WTC11 (cell line): ENCODE measurements at regions not wholly inside any gene's neighbourhood (a gene's known extent, or its start where the extent isn't known, plus 50 kb on each side); places are given as distances from the start of the nearest gene placed in this dataset.

Experiments
- CREB1 ChIP-seq: sonication (generic); formaldehyde crosslinking; IDR thresholded peaks from 2 replicates; pipeline ENCODE4 v1.8.0; 2023; ENCODE audit warnings: mild to moderate bottlenecking, missing genetic modification reagents
- JUN ChIP-seq: sonication (generic); formaldehyde crosslinking; IDR thresholded peaks from 2 replicates; pipeline ENCODE4 v1.8.0; 2023; ENCODE audit warnings: mild to moderate bottlenecking, missing genetic modification reagents
- PRRX2 ChIP-seq: fragments of 250-450 bp; sonication (Bioruptor Pico); IDR thresholded peaks from 2 replicates; pipeline ENCODE4 v1.8.0; 2021; ENCODE audit warnings: mild to moderate bottlenecking
- SMAD3 ChIP-seq: sonication (generic); formaldehyde crosslinking; IDR thresholded peaks from 2 replicates; pipeline ENCODE4 v1.8.0; 2022; ENCODE audit warnings: missing genetic modification reagents, mild to moderate bottlenecking, borderline replicate concordance
- ZBTB21 ChIP-seq: sonication (generic); formaldehyde crosslinking; IDR thresholded peaks from 2 replicates; pipeline ENCODE4 v1.8.1; 2023; ENCODE audit warnings: mild to moderate bottlenecking, missing genetic modification reagents, borderline replicate concordance
- ZNF396 ChIP-seq: fragments of 250-450 bp; sonication (Bioruptor Pico); IDR thresholded peaks from 2 replicates; pipeline ENCODE4 v1.8.0; 2021; ENCODE audit warnings: mild to moderate bottlenecking, moderate library complexity, borderline replicate concordance
- TF ChIP-seq, protein P1 (sequence below): fragments of 200-600 bp; IDR thresholded peaks from 2 replicates; pipeline ENCODE4 v1.8.0; 2022; ENCODE audit warnings: antibody characterized with exemption
- TF ChIP-seq, protein P2 (sequence below): sonication (generic); formaldehyde crosslinking; IDR thresholded peaks from 2 replicates; pipeline ENCODE4 v1.8.1; 2023; ENCODE audit warnings: mild to moderate bottlenecking, missing genetic modification reagents, moderate library complexity
- TF ChIP-seq, protein P3 (sequence below): sonication (generic); formaldehyde crosslinking; IDR thresholded peaks from 2 replicates; pipeline ENCODE4 v1.8.0; 2022; ENCODE audit warnings: mild to moderate bottlenecking, missing genetic modification reagents
- TF ChIP-seq, protein P4 (sequence below): sonication (generic); formaldehyde crosslinking; IDR thresholded peaks from 2 replicates; pipeline ENCODE4 v1.8.0; 2022; ENCODE audit warnings: mild to moderate bottlenecking, missing genetic modification reagents
- TF ChIP-seq, protein P5 (sequence below): sonication (generic); formaldehyde crosslinking; conservative IDR thresholded peaks from 2 replicates; pipeline ENCODE4 v1.8.1; 2023; ENCODE audit warnings: mild to moderate bottlenecking, low read depth, missing genetic modification reagents, moderate library complexity
- TF ChIP-seq, protein P6 (sequence below): sonication (generic); formaldehyde crosslinking; IDR thresholded peaks from 2 replicates; pipeline ENCODE4 v1.8.0; 2022; ENCODE audit warnings: mild to moderate bottlenecking, missing genetic modification reagents

DNA sequence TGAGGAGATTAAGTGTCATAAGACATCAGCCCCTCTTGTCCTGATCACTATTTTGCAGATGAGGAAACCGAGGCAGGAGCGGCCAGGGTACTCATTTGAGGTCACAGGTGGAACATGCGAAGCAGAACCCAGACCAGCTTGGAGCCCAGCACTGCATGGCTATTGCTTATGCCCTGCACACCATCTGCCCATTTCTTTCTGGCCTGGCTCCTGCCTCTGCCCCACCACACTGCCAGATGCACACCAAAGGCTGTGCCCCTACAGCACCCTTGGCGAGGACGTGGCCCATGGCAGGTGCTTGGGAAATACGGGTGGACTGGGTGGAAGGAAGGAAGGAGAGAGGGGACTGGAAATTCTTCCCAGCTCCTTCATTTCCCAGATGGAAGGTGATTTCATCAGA is 222.9 kb downstream of the CTTN start:
- TF ChIP-seq, protein P1, sequence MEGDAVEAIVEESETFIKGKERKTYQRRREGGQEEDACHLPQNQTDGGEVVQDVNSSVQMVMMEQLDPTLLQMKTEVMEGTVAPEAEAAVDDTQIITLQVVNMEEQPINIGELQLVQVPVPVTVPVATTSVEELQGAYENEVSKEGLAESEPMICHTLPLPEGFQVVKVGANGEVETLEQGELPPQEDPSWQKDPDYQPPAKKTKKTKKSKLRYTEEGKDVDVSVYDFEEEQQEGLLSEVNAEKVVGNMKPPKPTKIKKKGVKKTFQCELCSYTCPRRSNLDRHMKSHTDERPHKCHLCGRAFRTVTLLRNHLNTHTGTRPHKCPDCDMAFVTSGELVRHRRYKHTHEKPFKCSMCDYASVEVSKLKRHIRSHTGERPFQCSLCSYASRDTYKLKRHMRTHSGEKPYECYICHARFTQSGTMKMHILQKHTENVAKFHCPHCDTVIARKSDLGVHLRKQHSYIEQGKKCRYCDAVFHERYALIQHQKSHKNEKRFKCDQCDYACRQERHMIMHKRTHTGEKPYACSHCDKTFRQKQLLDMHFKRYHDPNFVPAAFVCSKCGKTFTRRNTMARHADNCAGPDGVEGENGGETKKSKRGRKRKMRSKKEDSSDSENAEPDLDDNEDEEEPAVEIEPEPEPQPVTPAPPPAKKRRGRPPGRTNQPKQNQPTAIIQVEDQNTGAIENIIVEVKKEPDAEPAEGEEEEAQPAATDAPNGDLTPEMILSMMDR, result no peak
- TF ChIP-seq CREB1 (CRISPR knock-in tag), result no peak
- no peak for TF ChIP-seq JUN
- TF ChIP-seq SMAD3 (CRISPR knock-in tag), result no peak
- TF ChIP-seq, protein P2, sequence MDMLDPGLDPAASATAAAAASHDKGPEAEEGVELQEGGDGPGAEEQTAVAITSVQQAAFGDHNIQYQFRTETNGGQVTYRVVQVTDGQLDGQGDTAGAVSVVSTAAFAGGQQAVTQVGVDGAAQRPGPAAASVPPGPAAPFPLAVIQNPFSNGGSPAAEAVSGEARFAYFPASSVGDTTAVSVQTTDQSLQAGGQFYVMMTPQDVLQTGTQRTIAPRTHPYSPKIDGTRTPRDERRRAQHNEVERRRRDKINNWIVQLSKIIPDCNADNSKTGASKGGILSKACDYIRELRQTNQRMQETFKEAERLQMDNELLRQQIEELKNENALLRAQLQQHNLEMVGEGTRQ (CRISPR knock-in tag), result no peak
- TF ChIP-seq, protein P3, sequence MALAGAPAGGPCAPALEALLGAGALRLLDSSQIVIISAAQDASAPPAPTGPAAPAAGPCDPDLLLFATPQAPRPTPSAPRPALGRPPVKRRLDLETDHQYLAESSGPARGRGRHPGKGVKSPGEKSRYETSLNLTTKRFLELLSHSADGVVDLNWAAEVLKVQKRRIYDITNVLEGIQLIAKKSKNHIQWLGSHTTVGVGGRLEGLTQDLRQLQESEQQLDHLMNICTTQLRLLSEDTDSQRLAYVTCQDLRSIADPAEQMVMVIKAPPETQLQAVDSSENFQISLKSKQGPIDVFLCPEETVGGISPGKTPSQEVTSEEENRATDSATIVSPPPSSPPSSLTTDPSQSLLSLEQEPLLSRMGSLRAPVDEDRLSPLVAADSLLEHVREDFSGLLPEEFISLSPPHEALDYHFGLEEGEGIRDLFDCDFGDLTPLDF (CRISPR knock-in tag), result no peak
- TF ChIP-seq, protein P4, sequence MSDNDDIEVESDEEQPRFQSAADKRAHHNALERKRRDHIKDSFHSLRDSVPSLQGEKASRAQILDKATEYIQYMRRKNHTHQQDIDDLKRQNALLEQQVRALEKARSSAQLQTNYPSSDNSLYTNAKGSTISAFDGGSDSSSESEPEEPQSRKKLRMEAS (CRISPR knock-in tag), result no peak
- no peak for TF ChIP-seq PRRX2
- no peak for TF ChIP-seq ZNF396 (CRISPR knock-in tag)
- TF ChIP-seq, protein P5, sequence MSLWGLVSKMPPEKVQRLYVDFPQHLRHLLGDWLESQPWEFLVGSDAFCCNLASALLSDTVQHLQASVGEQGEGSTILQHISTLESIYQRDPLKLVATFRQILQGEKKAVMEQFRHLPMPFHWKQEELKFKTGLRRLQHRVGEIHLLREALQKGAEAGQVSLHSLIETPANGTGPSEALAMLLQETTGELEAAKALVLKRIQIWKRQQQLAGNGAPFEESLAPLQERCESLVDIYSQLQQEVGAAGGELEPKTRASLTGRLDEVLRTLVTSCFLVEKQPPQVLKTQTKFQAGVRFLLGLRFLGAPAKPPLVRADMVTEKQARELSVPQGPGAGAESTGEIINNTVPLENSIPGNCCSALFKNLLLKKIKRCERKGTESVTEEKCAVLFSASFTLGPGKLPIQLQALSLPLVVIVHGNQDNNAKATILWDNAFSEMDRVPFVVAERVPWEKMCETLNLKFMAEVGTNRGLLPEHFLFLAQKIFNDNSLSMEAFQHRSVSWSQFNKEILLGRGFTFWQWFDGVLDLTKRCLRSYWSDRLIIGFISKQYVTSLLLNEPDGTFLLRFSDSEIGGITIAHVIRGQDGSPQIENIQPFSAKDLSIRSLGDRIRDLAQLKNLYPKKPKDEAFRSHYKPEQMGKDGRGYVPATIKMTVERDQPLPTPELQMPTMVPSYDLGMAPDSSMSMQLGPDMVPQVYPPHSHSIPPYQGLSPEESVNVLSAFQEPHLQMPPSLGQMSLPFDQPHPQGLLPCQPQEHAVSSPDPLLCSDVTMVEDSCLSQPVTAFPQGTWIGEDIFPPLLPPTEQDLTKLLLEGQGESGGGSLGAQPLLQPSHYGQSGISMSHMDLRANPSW, result no peak
- TF ChIP-seq, protein P6, sequence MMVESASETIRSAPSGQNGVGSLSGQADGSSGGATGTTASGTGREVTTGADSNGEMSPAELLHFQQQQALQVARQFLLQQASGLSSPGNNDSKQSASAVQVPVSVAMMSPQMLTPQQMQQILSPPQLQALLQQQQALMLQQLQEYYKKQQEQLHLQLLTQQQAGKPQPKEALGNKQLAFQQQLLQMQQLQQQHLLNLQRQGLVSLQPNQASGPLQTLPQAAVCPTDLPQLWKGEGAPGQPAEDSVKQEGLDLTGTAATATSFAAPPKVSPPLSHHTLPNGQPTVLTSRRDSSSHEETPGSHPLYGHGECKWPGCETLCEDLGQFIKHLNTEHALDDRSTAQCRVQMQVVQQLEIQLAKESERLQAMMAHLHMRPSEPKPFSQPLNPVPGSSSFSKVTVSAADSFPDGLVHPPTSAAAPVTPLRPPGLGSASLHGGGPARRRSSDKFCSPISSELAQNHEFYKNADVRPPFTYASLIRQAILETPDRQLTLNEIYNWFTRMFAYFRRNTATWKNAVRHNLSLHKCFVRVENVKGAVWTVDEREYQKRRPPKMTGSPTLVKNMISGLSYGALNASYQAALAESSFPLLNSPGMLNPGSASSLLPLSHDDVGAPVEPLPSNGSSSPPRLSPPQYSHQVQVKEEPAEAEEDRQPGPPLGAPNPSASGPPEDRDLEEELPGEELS (CRISPR knock-in tag), result no peak
- TF ChIP-seq ZBTB21 (CRISPR knock-in tag), result no peak
